HepG2 (cell line): ENCODE measurements at regions not wholly inside any gene's neighbourhood (a gene's known extent, or its start where the extent isn't known, plus 50 kb on each side); places are given as distances from the start of the nearest gene placed in this dataset.

Experiments used
- REXO4 ChIP-seq: sonication (generic); formaldehyde crosslinking; IDR thresholded peaks from 2 replicates; pipeline ENCODE4 v1.8.0; 2022; ENCODE audit warnings: missing genetic modification reagents, mild to moderate bottlenecking, borderline replicate concordance
- YEATS4 ChIP-seq: sonication (generic); formaldehyde crosslinking; IDR thresholded peaks from 2 replicates; pipeline ENCODE4 v1.4.0; 2020; ENCODE audit warnings: missing genetic modification reagents, borderline replicate concordance

DNA sequence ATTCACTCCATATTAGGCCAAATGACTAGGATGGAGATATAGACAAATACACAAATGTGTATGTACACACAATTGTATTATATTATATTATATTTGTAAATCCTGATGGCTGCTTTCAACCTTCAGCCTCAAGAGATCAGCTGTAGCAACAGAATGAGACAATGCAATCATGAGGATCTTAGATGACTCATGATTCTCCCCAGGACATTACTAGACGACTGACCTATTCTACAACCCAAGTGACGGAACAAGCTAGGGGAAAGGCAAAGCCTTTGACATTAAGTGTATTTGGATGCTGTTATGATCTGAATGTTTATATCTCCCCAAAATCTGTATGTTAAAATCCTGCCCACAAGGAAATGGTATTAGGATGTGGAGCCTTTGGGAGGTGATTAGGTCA, 66.5 kb downstream of the COX7C start:
- no peak for TF ChIP-seq YEATS4 (CRISPR knock-in tag)
- no peak for TF ChIP-seq REXO4 (CRISPR knock-in tag)
